Left ventricle myocardium inferior (tissue), 1 donor: ENCODE measurements at regions not wholly inside any gene's neighbourhood (a gene's known extent, or its start where the extent isn't known, plus 50 kb on each side); places are given as distances from the start of the nearest gene placed in this dataset.
"Not testable (repeated sequence)": the region's sequence is repeated elsewhere in the genome, so short reads cannot be mapped to it uniquely, and the experiment has no call there.

Experiments used
- DNase-seq: peaks from one replicate; pipeline ENCODE4 v3.0.0-alpha.2; 2020
- H3K27ac ChIP-seq: fragments of 200-600 bp; replicated peaks from 2 replicates; pipeline ENCODE4 v1.8.0; 2021
- H3K27me3 ChIP-seq: fragments of 200-600 bp; 2 replicates; pipeline ENCODE4 v1.8.0; 2021; ENCODE audit warnings: low read depth
- H3K36me3 ChIP-seq: fragments of 200-600 bp; 2 replicates; pipeline ENCODE4 v1.8.0; 2021
- H3K4me1 ChIP-seq: fragments of 200-600 bp; 2 replicates; pipeline ENCODE4 v1.8.0; 2021
- H3K4me3 ChIP-seq: fragments of 200-600 bp; 2 replicates; pipeline ENCODE4 v1.8.0; 2021; ENCODE audit warnings: mild to moderate bottlenecking, moderate library complexity
- H3K9me3 ChIP-seq: fragments of 200-600 bp; replicated peaks from 2 replicates; pipeline ENCODE4 v1.8.0; 2021
- intact Hi-C: fragments of 100-400 bp; cut with micrococcal nuclease; formaldehyde crosslinking; loops from one replicate; pipeline ENCODE4 v1.11.0; 2022
- TF ChIP-seq, protein P1 (sequence below): fragments of 200-600 bp; IDR thresholded peaks from 2 replicates; pipeline ENCODE4 v1.8.0; 2021; ENCODE audit warnings: antibody characterized with exemption, mild to moderate bottlenecking, borderline replicate concordance
- donor health status: DM: no; HTN: yes; CAD: no; lungs with severe emphysema.

DNA sequence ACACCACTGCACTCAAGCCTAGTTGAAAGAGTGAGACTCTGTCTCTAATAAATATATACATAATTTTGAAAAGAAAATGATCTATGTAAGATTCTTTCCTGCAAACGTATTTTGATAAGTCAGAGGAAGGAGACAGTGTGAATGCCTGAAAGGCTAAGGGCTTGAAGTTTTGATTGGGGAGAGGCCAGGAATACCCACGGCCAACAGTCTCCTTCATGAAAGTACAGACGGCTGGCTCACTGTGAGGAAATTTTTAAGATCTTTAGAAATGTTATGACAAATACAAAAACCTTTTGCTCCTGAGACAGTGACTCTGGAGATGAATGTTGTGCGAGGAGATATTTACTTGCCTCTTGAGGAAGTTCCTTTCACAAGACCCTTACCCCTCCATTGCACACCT is 111.4 kb upstream of the KLHL13 start:
- intact Hi-C loops = loop anchor here (10.0 kb wide), 1 partner anchor 233 kb away; no protein-coding TSS in a partner anchor
- no peaks in the 10 kb centered on the region for H3K9me3 ChIP-seq
- no peaks in the 10 kb centered on the region for H3K36me3 ChIP-seq
- no peaks in the 10 kb centered on the region for H3K27me3 ChIP-seq
- DNase-seq = no peak
- no peak overlapping the region for H3K27ac ChIP-seq
- TF ChIP-seq, protein P1, sequence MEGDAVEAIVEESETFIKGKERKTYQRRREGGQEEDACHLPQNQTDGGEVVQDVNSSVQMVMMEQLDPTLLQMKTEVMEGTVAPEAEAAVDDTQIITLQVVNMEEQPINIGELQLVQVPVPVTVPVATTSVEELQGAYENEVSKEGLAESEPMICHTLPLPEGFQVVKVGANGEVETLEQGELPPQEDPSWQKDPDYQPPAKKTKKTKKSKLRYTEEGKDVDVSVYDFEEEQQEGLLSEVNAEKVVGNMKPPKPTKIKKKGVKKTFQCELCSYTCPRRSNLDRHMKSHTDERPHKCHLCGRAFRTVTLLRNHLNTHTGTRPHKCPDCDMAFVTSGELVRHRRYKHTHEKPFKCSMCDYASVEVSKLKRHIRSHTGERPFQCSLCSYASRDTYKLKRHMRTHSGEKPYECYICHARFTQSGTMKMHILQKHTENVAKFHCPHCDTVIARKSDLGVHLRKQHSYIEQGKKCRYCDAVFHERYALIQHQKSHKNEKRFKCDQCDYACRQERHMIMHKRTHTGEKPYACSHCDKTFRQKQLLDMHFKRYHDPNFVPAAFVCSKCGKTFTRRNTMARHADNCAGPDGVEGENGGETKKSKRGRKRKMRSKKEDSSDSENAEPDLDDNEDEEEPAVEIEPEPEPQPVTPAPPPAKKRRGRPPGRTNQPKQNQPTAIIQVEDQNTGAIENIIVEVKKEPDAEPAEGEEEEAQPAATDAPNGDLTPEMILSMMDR = no peak
- H3K4me3 ChIP-seq = no peak overlapping the region
- no peaks in the 10 kb centered on the region for H3K4me1 ChIP-seq

DNA sequence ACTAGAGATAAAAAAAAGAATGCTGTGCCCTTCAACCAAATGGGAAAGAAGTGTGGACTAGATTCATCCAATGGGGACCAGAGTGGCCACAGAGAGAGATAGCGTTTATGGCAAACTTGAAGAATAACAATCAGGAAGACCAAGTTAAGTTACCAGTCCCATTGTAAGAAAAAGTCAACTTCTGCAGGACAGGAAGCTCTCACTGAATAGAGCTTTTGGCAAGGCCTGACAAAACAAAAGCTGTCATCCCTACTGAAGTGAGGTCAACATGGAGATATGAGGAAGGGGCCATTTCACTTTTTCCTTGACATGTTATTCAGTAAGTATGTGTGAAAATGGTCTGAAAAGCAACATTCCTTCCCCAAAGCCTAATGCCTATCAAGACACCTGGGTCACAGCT is 111.8 kb upstream of the KLHL13 start:
- intact Hi-C loops = loop anchor here (10.0 kb wide), 1 partner anchor 234 kb away; no protein-coding TSS in a partner anchor
- TF ChIP-seq, protein P1 = no peak
- H3K9me3 ChIP-seq = no peaks in the 10 kb centered on the region
- no peaks in the 10 kb centered on the region for H3K36me3 ChIP-seq
- no peak for DNase-seq
- H3K27me3 ChIP-seq = no peaks in the 10 kb centered on the region
- H3K27ac ChIP-seq = no peak overlapping the region
- no peak overlapping the region for H3K4me3 ChIP-seq
- no peaks in the 10 kb centered on the region for H3K4me1 ChIP-seq

DNA sequence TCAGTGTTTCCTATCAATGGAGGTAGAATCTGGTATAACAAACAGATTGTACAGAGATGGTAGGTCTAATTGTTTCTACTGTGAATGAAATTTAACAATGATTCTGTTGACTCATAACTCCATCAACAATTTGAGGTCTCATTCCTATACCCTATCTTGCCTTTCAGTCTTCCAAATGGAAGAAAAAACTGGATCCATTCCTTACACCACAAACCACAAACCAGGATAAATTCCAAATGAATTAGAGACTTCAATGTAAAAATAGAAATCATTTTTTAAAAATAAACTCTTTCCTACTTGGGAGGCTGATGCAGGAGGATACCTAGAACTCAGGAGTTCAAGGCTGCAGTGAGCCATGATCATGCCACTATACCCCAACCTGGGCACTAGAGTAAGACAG is 114.4 kb upstream of the WDR44 start:
- TF ChIP-seq, protein P1 = no peak
- Histone ChIP-seq H3K9me3 (no peaks in the 10 kb centered on the region), H3K4me3 (no peak overlapping the region), H3K4me1 (no peaks in the 10 kb centered on the region), H3K27me3 (no peaks in the 10 kb centered on the region), H3K27ac (no peak overlapping the region), H3K36me3 (no peaks in the 10 kb centered on the region)
- no peak for DNase-seq
- intact Hi-C loops = no loop called here

DNA sequence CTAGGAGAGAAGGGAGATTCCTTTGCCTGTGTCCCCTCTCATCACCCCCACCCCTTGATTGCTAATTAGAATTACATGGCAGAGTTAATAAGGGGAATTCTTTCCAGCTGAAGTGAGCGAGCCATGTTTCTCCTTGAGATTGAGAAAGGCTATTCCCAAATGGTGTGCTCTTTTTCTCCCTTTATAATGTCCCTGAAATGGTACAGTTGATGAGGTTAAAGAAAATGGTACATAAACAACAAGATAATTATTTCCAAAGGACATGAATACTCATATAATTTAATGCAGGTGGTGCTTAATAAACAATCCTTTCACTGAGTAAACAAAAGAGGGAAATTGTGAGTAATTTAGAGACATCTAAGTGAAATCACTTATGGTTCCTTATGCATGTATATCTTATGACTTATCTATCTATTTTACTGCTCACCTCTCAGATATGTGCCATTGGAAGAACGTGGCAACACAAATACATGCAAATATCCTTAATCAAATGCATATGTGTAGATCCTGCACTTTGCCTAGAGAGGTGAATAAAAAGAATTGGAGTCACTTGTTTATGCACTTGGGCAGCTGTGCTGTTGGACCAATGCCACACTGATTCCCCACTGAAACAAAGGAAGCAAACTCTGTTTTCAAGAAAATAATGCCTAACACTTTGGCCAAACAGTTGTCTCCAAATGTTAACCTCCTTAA is 106.6 kb upstream of the WDR44 start:
- intact Hi-C loops = no loop called here
- Histone ChIP-seq H3K4me1 (peaks cover 4% of the 10 kb centered on the region), H3K4me3 (no peak overlapping the region), H3K27me3 (no peaks in the 10 kb centered on the region), H3K9me3 (peaks cover 3% of the 10 kb centered on the region), H3K27ac (peak overlapping the region; percentile 57), H3K36me3 (no peaks in the 10 kb centered on the region)
- TF ChIP-seq, protein P1 = no peak
- peak; percentile 17 for DNase-seq

DNA sequence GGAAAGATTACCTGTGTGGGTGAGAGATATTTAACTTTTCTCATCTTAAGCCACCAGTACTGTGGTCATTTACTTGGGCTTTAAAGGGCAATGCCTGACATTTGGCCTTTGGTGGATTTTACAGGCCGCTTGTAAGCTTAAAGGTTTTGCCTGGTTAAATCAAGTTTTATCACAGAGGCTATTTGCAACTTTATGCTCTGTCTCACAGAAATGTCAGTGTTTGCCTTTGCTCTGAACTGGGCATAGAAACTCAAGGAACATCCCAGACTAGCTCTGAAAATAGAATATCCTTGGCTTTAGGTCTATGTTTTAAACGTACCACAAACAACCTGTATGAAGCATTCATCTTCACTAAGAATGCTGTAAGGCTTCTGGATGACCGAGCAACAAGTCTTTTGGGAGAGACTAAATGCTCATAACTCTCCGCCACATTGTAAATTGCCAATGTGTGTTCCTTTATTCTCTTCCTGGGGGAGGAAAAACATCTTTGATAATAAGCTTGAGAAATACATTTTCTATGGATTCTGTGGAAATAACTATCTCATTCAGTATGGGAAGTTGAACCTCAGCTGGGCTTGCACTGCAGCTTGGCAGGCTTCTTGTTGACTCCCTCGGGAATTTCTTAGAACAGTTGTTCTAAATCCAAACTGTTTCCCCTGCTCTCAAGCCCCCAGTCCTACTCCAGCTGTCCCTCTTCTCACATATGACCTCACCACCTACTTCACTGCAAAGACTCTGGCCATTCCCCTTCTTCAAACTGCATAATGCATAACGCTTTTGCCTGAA is 105.8 kb upstream of the WDR44 start:
- peak; percentile 13 for DNase-seq
- intact Hi-C loops = no loop called here
- peaks cover 3% of the 10 kb centered on the region for H3K9me3 ChIP-seq
- H3K27ac ChIP-seq = peak overlapping the region; percentile 57
- no peaks in the 10 kb centered on the region for H3K27me3 ChIP-seq
- H3K4me3 ChIP-seq = no peak overlapping the region
- H3K36me3 ChIP-seq = no peaks in the 10 kb centered on the region
- TF ChIP-seq, protein P1 = no peak
- H3K4me1 ChIP-seq = peaks cover 4% of the 10 kb centered on the region

DNA sequence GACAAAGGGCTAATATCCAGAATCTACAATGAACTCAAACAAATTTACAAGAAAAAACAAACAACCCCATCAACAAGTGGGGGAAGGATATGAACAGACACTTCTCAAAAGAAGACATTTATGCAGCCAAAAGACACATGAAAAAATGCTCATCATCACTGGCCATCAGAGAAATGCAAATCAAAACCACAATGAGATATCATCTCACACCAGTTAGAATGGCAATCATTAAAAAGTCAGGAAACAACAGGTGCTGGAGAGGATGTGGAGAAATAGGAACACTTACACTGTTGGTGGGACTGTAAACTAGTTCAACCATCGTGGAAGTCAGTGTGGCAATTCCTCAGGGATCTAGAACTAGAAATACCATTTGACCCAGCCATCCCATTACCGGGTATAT is 98.9 kb upstream of the WDR44 start:
- H3K27me3 ChIP-seq, H3K36me3 ChIP-seq, intact Hi-C loops, H3K4me1 ChIP-seq, H3K9me3 ChIP-seq, H3K27ac ChIP-seq, H3K4me3 ChIP-seq, DNase-seq: not testable (repeated sequence)
